Right lobe of liver (tissue), 6 donors: ENCODE measurements at regions not wholly inside any gene's neighbourhood (a gene's known extent, or its start where the extent isn't known, plus 50 kb on each side); places are given as distances from the start of the nearest gene placed in this dataset.
"Not testable (repeated sequence)": the region's sequence is repeated elsewhere in the genome, so short reads cannot be mapped to it uniquely, and the experiment has no call there.

Experiments used
- ATAC-seq, 4 donors: fragments of 200-7000 bp; cut with Tn5 transposase; one replicate each; pipeline ENCODE4 v1.9.1; 2020; ENCODE audit warnings: mild to moderate bottlenecking in 4 of 4, moderate library complexity in 4 of 4
- DNase-seq, 3 donors: peaks; one replicate each; pipeline ENCODE4 v3.0.0-alpha.2; 2020
- H3K27ac ChIP-seq, 3 donors: fragments of 200-600 bp; one replicate each; pipeline ENCODE4 v1.8.0; 2022
- H3K27me3 ChIP-seq, 2 donors: fragments of 200-600 bp; one replicate each; pipeline ENCODE4 v1.8.0; 2022
- H3K36me3 ChIP-seq, 4 donors: fragments of 200-600 bp; sonication (generic) in 1 of 4; one replicate each; pipeline versions ENCODE4 v1.5.1 to v1.8.0; 2017 to 2022; ENCODE audit warnings: control low read depth in 1 of 4
- H3K4me1 ChIP-seq, 4 donors: fragments of 200-600 bp; sonication (generic) in 1 of 4; one replicate each; pipeline versions ENCODE4 v1.5.1 to v1.8.0; 2017 to 2022; ENCODE audit warnings: control low read depth in 1 of 4
- H3K4me3 ChIP-seq, 3 donors: fragments of 200-600 bp; one replicate each; pipeline ENCODE4 v1.8.0; 2022
- H3K9me3 ChIP-seq, 4 donors: fragments of 200-600 bp; sonication (generic) in 1 of 4; one replicate each; pipeline versions ENCODE4 v1.5.1 to v1.8.0; 2017 to 2022; ENCODE audit warnings: control low read depth in 1 of 4
- POLR2A ChIP-seq: fragments of 450-650 bp; IDR thresholded peaks from one replicate; pipeline ENCODE4 v1.6.1; 2017; ENCODE audit warnings: antibody characterized with exemption, mild to moderate bottlenecking
- WGBS: methylation state at CpG from one replicate; pipeline ENCODE4 v1.1.6; 2018; ENCODE audit warnings: low coverage, low lambda C conversion rate; ENCODE audit not compliant: insufficient coverage; ENCODE audit errors: missing lambda C conversion rate; 5-methylcytosine and 5-hydroxymethylcytosine counted together
- intact Hi-C, 2 donors: fragments of 100-400 bp; cut with DNase I; formaldehyde crosslinking; loops; one replicate each; pipeline versions ENCODE4 v1.11.2 to v1.14.1; 2022
- TF ChIP-seq, protein P1 (sequence below), 4 donors: fragments of 200-600 bp in 3 of 4; fragments of 450-650 bp in 1 of 4; IDR thresholded peaks; one replicate each; pipeline versions ENCODE4 v1.5.1 to v1.8.0; 2016 to 2022; ENCODE audit warnings: antibody characterized with exemption in 4 of 4, mild to moderate bottlenecking in 2 of 4
- donor health status: DM: no; HTN: yes; CAD: no.
- donor health status: DM: no; HTN: no; CAD: no.
- donor health status: DM: no; HTN: no; CAD: no.
- donor health status: DM: no; HTN: yes; CAD: no.
- donor health status: DM: no; HTN: yes; CAD: no.

DNA sequence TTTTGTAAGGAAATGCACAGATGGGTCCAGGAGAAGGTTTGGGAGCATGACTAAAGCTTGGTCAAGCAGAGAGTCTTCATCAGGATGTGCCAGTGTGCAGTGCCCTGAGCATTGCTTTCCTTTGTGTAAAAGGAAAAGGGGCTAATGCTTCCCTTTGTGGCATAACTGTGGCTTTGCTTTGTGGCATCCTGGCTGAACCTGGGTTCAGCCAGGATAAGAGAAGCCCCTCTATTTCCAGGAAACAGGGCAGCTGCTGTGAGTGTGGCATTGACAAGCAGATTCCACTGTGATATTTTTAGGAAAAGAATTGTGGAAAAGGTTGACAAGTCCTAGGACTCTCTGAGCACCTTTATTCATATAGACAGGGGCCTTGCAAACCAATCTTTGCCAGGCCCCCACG, 193.4 kb upstream of the CXCL12 start:
- Histone ChIP-seq H3K36me3 (no peaks in the 10 kb centered on the region), H3K27ac (no peak overlapping the region), H3K4me3 (no peak overlapping the region), H3K4me1 (no peaks in the 10 kb centered on the region), H3K27me3 (no peaks in the 10 kb centered on the region), H3K9me3 (no peaks in the 10 kb centered on the region)
- intact Hi-C loops, result no loop called here
- TF ChIP-seq, protein P1, sequence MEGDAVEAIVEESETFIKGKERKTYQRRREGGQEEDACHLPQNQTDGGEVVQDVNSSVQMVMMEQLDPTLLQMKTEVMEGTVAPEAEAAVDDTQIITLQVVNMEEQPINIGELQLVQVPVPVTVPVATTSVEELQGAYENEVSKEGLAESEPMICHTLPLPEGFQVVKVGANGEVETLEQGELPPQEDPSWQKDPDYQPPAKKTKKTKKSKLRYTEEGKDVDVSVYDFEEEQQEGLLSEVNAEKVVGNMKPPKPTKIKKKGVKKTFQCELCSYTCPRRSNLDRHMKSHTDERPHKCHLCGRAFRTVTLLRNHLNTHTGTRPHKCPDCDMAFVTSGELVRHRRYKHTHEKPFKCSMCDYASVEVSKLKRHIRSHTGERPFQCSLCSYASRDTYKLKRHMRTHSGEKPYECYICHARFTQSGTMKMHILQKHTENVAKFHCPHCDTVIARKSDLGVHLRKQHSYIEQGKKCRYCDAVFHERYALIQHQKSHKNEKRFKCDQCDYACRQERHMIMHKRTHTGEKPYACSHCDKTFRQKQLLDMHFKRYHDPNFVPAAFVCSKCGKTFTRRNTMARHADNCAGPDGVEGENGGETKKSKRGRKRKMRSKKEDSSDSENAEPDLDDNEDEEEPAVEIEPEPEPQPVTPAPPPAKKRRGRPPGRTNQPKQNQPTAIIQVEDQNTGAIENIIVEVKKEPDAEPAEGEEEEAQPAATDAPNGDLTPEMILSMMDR (IDR thresholded peaks at IDR 0.05), result no peak
- TF ChIP-seq POLR2A, result no peak
- DNase-seq, result no peak
- ATAC-seq, result no peak
- no CpG with 5 or more reads among the region's 1 CpG for WGBS

DNA sequence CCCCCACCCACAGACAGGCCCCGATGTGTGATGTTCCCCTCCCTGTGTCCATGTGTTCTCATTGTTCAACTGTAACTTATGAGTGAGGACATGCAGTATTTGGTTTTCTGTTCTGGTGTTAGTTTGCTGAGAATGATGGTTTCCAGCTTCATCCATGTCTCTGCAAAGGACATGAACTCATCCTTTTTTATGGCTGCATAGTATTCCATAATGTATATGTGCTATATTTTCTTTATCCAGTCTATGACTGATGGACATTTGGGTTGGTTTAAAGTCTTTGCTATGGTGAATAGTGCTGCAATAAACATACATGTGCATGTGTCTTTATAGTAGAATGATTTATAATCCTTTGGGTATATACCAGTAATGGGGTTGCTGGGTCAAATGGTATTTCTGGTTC, 194.1 kb upstream of the CXCL12 start:
- H3K27me3 ChIP-seq, ATAC-seq, H3K4me1 ChIP-seq, H3K27ac ChIP-seq, H3K9me3 ChIP-seq, H3K4me3 ChIP-seq, H3K36me3 ChIP-seq, intact Hi-C loops, DNase-seq: not testable (repeated sequence)
- WGBS, result 60% methylated on average over 1 of the region's 1 CpG

DNA sequence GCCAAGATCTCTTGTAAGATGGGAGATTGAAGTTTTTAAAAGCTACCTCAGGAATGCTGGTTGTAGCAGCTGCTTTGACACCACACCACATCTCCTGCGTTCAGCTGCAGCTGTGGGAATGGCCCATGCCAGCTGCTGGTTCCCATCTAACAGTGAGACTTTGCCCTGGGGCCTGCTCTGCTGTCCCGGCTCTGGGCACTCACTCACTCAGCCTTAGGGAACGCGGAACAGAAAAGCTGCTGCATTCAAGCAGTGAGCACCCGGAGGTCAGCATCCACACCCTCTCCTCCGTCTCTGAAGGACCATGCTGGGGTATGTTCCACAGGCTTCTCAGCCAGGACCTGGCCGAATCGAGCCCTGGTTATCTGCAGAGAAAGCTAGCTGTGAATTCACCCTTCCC, 197.1 kb upstream of the CXCL12 start:
- intact Hi-C loops, result no loop called here
- 60% methylated on average over 4 of the region's 8 CpGs for WGBS
- DNase-seq (no peak), ATAC-seq (no peak)
- no peaks in the 10 kb centered on the region for H3K9me3 ChIP-seq
- no peak overlapping the region for H3K27ac ChIP-seq
- H3K36me3 ChIP-seq, result no peaks in the 10 kb centered on the region
- TF ChIP-seq POLR2A, result no peak
- TF ChIP-seq, protein P1 (IDR thresholded peaks at IDR 0.05), result no peak
- H3K4me1 ChIP-seq, result no peaks in the 10 kb centered on the region
- no peaks in the 10 kb centered on the region for H3K27me3 ChIP-seq
- H3K4me3 ChIP-seq, result no peak overlapping the region

DNA sequence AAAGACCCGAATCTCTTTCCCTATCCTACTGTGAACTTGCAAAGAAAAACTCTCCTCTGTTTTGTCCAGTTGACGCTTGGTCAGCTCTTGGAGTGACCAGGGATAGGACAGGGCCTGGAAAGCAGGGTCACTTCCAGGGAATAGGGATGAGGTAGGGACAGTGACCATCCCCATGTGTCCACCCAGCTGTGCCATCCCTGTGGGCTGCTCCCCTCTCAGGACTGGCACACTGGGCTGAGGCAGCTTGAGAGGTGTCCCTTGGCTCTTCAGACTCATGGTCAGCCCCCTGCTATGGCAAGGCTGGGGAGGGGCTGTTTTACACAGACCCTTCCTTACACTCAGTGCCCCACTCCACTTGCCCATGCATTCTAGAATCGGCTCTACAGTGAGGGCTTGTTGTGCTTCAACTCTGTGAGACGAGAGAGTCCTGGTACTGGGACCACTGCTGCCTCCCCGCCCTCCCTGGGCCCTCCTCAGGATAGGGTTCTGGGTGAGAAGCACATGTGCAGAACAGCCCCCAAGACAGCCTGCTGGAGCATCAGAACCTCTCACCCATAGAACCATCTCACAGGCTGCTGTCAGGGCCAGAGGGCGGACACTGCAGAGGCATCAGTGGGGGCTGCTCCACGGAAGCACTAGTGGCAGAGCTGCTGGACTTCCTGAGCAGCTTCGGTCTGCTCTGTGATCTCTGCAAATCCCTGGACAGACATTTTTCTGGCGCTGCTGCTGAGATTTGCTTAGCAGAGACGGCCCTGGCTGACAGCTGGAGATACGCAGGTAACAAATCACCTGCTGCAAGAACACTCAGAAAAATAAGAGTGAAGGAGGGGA, 202.8 kb upstream of the CXCL12 start:
- DNase-seq (no peak), ATAC-seq (peak in 2 of 4 donors; percentile 14 to 22)
- H3K4me1 ChIP-seq, result no peaks in the 10 kb centered on the region
- TF ChIP-seq POLR2A, result no peak
- TF ChIP-seq, protein P1 (IDR thresholded peaks at IDR 0.05), result no peak
- H3K27ac ChIP-seq, result no peak overlapping the region
- H3K9me3 ChIP-seq, result no peaks in the 10 kb centered on the region
- intact Hi-C loops, result no loop called here
- no peaks in the 10 kb centered on the region for H3K27me3 ChIP-seq
- 55% methylated on average over 6 of the region's 11 CpGs for WGBS
- H3K36me3 ChIP-seq, result no peaks in the 10 kb centered on the region
- no peak overlapping the region for H3K4me3 ChIP-seq

DNA sequence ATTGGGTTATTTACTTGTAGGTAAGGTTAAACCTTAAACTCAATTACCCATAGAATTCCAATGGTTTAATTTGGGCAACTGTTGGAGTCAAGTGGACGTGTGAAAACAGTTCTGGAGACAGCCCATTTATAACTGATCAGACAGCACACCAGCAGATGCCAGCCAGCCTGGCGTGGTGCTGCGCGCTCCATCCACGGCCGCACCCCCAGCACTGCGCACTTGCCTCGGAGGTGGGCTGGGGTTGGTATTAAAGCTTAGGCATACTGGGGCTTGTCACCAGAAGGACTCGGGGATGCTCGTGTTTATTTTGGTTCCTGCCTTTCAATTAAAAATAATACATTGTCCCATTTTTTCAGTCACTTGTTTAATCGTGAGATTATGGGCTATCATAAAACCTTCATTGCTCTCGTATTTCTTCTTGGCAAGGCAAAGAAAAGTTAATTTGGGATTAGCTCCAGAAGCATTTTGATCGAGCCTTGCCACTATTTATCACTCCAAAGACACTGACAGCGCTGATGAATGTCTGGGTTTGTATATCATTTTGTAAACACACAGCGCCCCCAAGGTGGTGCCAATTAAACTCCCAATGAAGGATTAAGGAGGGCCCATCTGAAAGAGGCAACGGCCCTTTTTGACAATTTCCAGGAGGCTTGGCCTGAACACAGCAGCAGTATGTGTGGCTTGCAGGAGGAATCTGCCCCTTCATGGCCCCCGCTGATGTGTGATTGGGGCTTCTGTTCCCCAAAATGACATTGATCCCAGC, 204.5 kb upstream of the CXCL12 start:
- intact Hi-C loops, result no loop called here
- TF ChIP-seq, protein P1 (IDR thresholded peaks at IDR 0.05), result no peak
- no peak for TF ChIP-seq POLR2A
- no peaks in the 10 kb centered on the region for H3K36me3 ChIP-seq
- DNase-seq, result no peak
- H3K27ac ChIP-seq, result no peak overlapping the region
- no peak overlapping the region for H3K4me3 ChIP-seq
- no peaks in the 10 kb centered on the region for H3K27me3 ChIP-seq
- no peaks in the 10 kb centered on the region for H3K9me3 ChIP-seq
- WGBS, result 35% methylated on average over 7 of the region's 17 CpGs
- ATAC-seq, result no peak
- H3K4me1 ChIP-seq, result no peaks in the 10 kb centered on the region
